SU-DHL-6 (cell line): ENCODE measurements at regions not wholly inside any gene's neighbourhood (a gene's known extent, or its start where the extent isn't known, plus 50 kb on each side); places are given as distances from the start of the nearest gene placed in this dataset.

Experiments used
- CTCF ChIP-seq: fragments of 200-600 bp; sonication (generic); IDR thresholded peaks from one replicate; pipeline ENCODE4 v1.5.1; 2017; ENCODE audit warnings: antibody characterized with exemption, mild to moderate bottlenecking, low read length, moderate library complexity; ENCODE audit not compliant: insufficient read depth, poor library complexity, severe bottlenecking
- EZH2phosphoT487 ChIP-seq: fragments of 200-600 bp; sonication (generic), shearing (Covaris generic); conservative IDR thresholded peaks from 2 replicates; pipeline ENCODE4 v1.6.1; 2018; ENCODE audit warnings: mild to moderate bottlenecking, antibody characterized with exemption, low read length, moderate library complexity, mixed read lengths

GRCh38 chr3:107297597-107297996 is 79.6 kb upstream of the CCDC54 start:
- TF ChIP-seq CTCF (no peak), EZH2phosphoT487 (no peak)
